GM23248 (cell line): ENCODE measurements at regions not wholly inside any gene's neighbourhood (a gene's known extent, or its start where the extent isn't known, plus 50 kb on each side); places are given as distances from the start of the nearest gene placed in this dataset.

Experiments used
- EZH2 ChIP-seq: fragments of 200-600 bp; sonication (generic); IDR thresholded peaks from 2 replicates; pipeline ENCODE4 v1.6.1; 2018; ENCODE audit warnings: antibody characterized with exemption, mild to moderate bottlenecking; ENCODE audit not compliant: insufficient read depth, poor library complexity, severe bottlenecking
- EZH2phosphoT487 ChIP-seq: fragments of 200-600 bp; sonication (generic); IDR thresholded peaks from 2 replicates; pipeline ENCODE4 v1.6.1; 2018; ENCODE audit warnings: antibody characterized with exemption, moderate library complexity, mild to moderate bottlenecking, low read depth; ENCODE audit not compliant: insufficient read depth

DNA sequence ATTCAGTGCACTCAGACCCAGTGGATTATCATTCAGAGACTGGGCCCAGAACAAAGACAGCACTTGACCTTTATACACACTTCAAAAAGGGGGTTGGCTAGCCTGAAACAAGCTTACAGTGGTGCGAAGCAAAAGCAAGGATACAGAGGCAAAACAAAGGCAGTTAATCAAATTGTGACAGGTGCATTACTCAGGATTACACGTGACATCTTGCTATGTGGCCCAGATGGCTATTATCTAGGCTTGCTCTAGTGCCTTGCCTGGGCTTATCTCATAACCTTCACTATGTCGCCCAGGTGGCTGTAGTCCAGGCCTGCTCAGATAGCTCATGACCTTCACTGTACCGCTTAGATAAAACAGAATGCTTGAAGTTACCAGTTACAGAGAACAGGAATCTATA, 1092.1 kb upstream of the PRKX start:
- no peak for TF ChIP-seq EZH2
- TF ChIP-seq EZH2phosphoT487: no peak
